SH-SY5Y (cell line): ENCODE measurements at regions not wholly inside any gene's neighbourhood (a gene's known extent, or its start where the extent isn't known, plus 50 kb on each side); places are given as distances from the start of the nearest gene placed in this dataset.

Source experiments
- GATA2 ChIP-seq: IDR thresholded peaks from 2 replicates; pipeline ENCODE4 v1.6.1; 2011; ENCODE audit warnings: mild to moderate bottlenecking, low read depth, low read length
- GATA3 ChIP-seq: IDR thresholded peaks from 2 replicates; pipeline ENCODE4 v1.6.1; 2011; ENCODE audit warnings: low read depth, mild to moderate bottlenecking, low read length, moderate library complexity

DNA sequence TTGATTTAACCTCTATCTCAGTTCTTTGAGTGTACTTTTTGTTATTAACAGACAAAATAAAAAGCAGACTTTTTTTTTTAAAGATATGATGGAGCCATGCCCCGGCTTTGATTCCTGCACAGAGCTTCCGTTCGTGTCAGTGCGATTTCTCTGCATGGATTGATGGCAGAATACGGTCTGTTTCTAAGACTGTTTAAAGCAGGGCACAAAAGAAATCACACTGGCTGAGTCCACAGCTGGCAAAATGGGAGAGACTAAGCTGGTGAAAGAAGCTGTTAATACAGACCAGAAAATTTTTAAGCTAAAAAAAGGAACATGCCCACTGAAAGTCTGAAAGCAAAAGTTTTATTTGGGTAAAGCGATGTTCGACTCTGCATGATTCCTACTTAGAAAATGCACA is 501.4 kb upstream of the WWC1 start:
- TF ChIP-seq GATA2 (no peak), GATA3 (no peak)
